Activated T-helper 2 cell treated with anti-CD3 and anti-CD28 coated beads, Interferon-gamma antibody, Interleukin-2, Interleukin-4, amounts not matched to agents 10 μg/mL and 5 μg/mL and 100 μg/mL, durations not matched to agents 14 hours and 24 hours and 36 hours (primary cell): ENCODE measurements at regions not wholly inside any gene's neighbourhood (a gene's known extent, or its start where the extent isn't known, plus 50 kb on each side); places are given as distances from the start of the nearest gene placed in this dataset.

ENCODE experiments used
- DNase-seq: peaks from one replicate; pipeline ENCODE4 v3.0.0; 2021; ENCODE audit warnings: low spot score
- H3K27ac Mint-ChIP-seq: one replicate; pipeline ENCODE4 v1.8.0; 2021; ENCODE audit warnings: mixed read lengths
- H3K27me3 Mint-ChIP-seq: one replicate; pipeline ENCODE4 v1.8.0; 2021; ENCODE audit warnings: low read depth, mixed read lengths
- H3K36me3 Mint-ChIP-seq: one replicate; pipeline ENCODE4 v1.8.0; 2021; ENCODE audit warnings: low read depth, mixed read lengths
- H3K4me1 Mint-ChIP-seq: one replicate; pipeline ENCODE4 v1.8.0; 2021; ENCODE audit warnings: low read depth, mixed read lengths
- H3K4me3 Mint-ChIP-seq: one replicate; pipeline ENCODE4 v1.8.0; 2021; ENCODE audit warnings: low read depth, mild to moderate bottlenecking, moderate library complexity, mixed read lengths
- H3K9me3 Mint-ChIP-seq: one replicate; pipeline ENCODE4 v1.8.0; 2021; ENCODE audit warnings: mixed read lengths
- intact Hi-C: fragments of 100-400 bp; cut with micrococcal nuclease; formaldehyde crosslinking; loops from one replicate; pipeline ENCODE4 v1.15.1; 2023

GRCh38 chr3:117114517-117115265 lies 405.1 kb downstream of the TUSC7 start:
- Mint-ChIP-seq H3K27ac (no peak overlapping the region), H3K27me3 (no peaks in the 10 kb centered on the region), H3K36me3 (no peaks in the 10 kb centered on the region), H3K4me1 (no peaks in the 10 kb centered on the region), H3K9me3 (peaks cover 5% of the 10 kb centered on the region), H3K4me3 (no peak overlapping the region)
- no peak for DNase-seq
- intact Hi-C loops, result no loop called here

- no peak overlapping the region for H3K4me3 Mint-ChIP-seq
- DNase-seq, result no peak
- no peak overlapping the region for H3K27ac Mint-ChIP-seq
- no peaks in the 10 kb centered on the region for H3K27me3 Mint-ChIP-seq
- no peaks in the 10 kb centered on the region for H3K4me1 Mint-ChIP-seq
- intact Hi-C loops, result no loop called here
- H3K36me3 Mint-ChIP-seq, result no peaks in the 10 kb centered on the region
- H3K9me3 Mint-ChIP-seq, result no peaks in the 10 kb centered on the region
These were observed 407.8 kb downstream of the TUSC7 start for GRCh38 chr3:117117188-117117936.

- no peaks in the 10 kb centered on the region for H3K9me3 Mint-ChIP-seq
- no peak overlapping the region for H3K4me3 Mint-ChIP-seq
- H3K27me3 Mint-ChIP-seq, result no peaks in the 10 kb centered on the region
- intact Hi-C loops, result no loop called here
- H3K4me1 Mint-ChIP-seq, result no peaks in the 10 kb centered on the region
- no peak for DNase-seq
- no peaks in the 10 kb centered on the region for H3K36me3 Mint-ChIP-seq
- H3K27ac Mint-ChIP-seq, result no peak overlapping the region
These were observed 409.0 kb downstream of the TUSC7 start for GRCh38 chr3:117118604-117119003.

GRCh38 chr3:117120014-117120413 lies 410.4 kb downstream of the TUSC7 start:
- no peak overlapping the region for H3K27ac Mint-ChIP-seq
- intact Hi-C loops, result no loop called here
- H3K9me3 Mint-ChIP-seq, result no peaks in the 10 kb centered on the region
- H3K27me3 Mint-ChIP-seq, result no peaks in the 10 kb centered on the region
- H3K4me1 Mint-ChIP-seq, result no peaks in the 10 kb centered on the region
- no peaks in the 10 kb centered on the region for H3K36me3 Mint-ChIP-seq
- no peak for DNase-seq
- H3K4me3 Mint-ChIP-seq, result no peak overlapping the region

- no peak overlapping the region for H3K27ac Mint-ChIP-seq
- no peak for DNase-seq
- H3K9me3 Mint-ChIP-seq, result no peaks in the 10 kb centered on the region
- no peaks in the 10 kb centered on the region for H3K4me1 Mint-ChIP-seq
- H3K4me3 Mint-ChIP-seq, result no peak overlapping the region
- H3K27me3 Mint-ChIP-seq, result no peaks in the 10 kb centered on the region
- H3K36me3 Mint-ChIP-seq, result no peaks in the 10 kb centered on the region
- intact Hi-C loops, result no loop called here
These were observed 413.0 kb downstream of the TUSC7 start for GRCh38 chr3:117122609-117123008.

- Mint-ChIP-seq H3K36me3 (no peaks in the 10 kb centered on the region), H3K4me3 (no peak overlapping the region), H3K9me3 (no peaks in the 10 kb centered on the region), H3K27ac (no peak overlapping the region), H3K27me3 (no peaks in the 10 kb centered on the region), H3K4me1 (no peaks in the 10 kb centered on the region)
- intact Hi-C loops, result no loop called here
- DNase-seq, result no peak
These were observed 416.9 kb downstream of the TUSC7 start for GRCh38 chr3:117126460-117126859.

- intact Hi-C loops, result no loop called here
- Mint-ChIP-seq H3K4me3 (no peak overlapping the region), H3K9me3 (no peaks in the 10 kb centered on the region), H3K27ac (no peak overlapping the region), H3K27me3 (no peaks in the 10 kb centered on the region), H3K36me3 (no peaks in the 10 kb centered on the region), H3K4me1 (no peaks in the 10 kb centered on the region)
- no peak for DNase-seq
These were observed 417.5 kb downstream of the TUSC7 start for GRCh38 chr3:117126946-117127546.

GRCh38 chr3:117128133-117128532 lies 418.6 kb downstream of the TUSC7 start:
- no peaks in the 10 kb centered on the region for H3K36me3 Mint-ChIP-seq
- H3K4me3 Mint-ChIP-seq, result no peak overlapping the region
- no peaks in the 10 kb centered on the region for H3K9me3 Mint-ChIP-seq
- H3K27ac Mint-ChIP-seq, result no peak overlapping the region
- intact Hi-C loops, result no loop called here
- no peaks in the 10 kb centered on the region for H3K4me1 Mint-ChIP-seq
- H3K27me3 Mint-ChIP-seq, result no peaks in the 10 kb centered on the region
- DNase-seq, result no peak

GRCh38 chr3:117128872-117129271 lies 419.3 kb downstream of the TUSC7 start:
- Mint-ChIP-seq H3K4me1 (no peaks in the 10 kb centered on the region), H3K27me3 (no peaks in the 10 kb centered on the region), H3K27ac (no peak overlapping the region), H3K9me3 (no peaks in the 10 kb centered on the region), H3K4me3 (no peak overlapping the region), H3K36me3 (no peaks in the 10 kb centered on the region)
- DNase-seq, result no peak
- intact Hi-C loops, result no loop called here

- Mint-ChIP-seq H3K4me3 (no peak overlapping the region), H3K36me3 (no peaks in the 10 kb centered on the region), H3K4me1 (no peaks in the 10 kb centered on the region), H3K9me3 (no peaks in the 10 kb centered on the region), H3K27me3 (no peaks in the 10 kb centered on the region), H3K27ac (no peak overlapping the region)
- intact Hi-C loops, result no loop called here
- DNase-seq, result no peak
These were observed 419.9 kb downstream of the TUSC7 start for GRCh38 chr3:117129516-117129915.

- intact Hi-C loops, result no loop called here
- DNase-seq, result no peak
- Mint-ChIP-seq H3K36me3 (no peaks in the 10 kb centered on the region), H3K4me3 (no peak overlapping the region), H3K9me3 (no peaks in the 10 kb centered on the region), H3K4me1 (no peaks in the 10 kb centered on the region), H3K27ac (no peak overlapping the region), H3K27me3 (no peaks in the 10 kb centered on the region)
These were observed 420.6 kb downstream of the TUSC7 start for GRCh38 chr3:117130222-117130621.

- no peak overlapping the region for H3K4me3 Mint-ChIP-seq
- intact Hi-C loops, result no loop called here
- H3K36me3 Mint-ChIP-seq, result no peaks in the 10 kb centered on the region
- H3K27ac Mint-ChIP-seq, result no peak overlapping the region
- H3K9me3 Mint-ChIP-seq, result no peaks in the 10 kb centered on the region
- H3K27me3 Mint-ChIP-seq, result no peaks in the 10 kb centered on the region
- H3K4me1 Mint-ChIP-seq, result no peaks in the 10 kb centered on the region
- no peak for DNase-seq
These were observed 421.7 kb downstream of the TUSC7 start for GRCh38 chr3:117131259-117131658.

- intact Hi-C loops, result no loop called here
- no peak for DNase-seq
- H3K4me1 Mint-ChIP-seq, result no peaks in the 10 kb centered on the region
- no peaks in the 10 kb centered on the region for H3K27me3 Mint-ChIP-seq
- no peaks in the 10 kb centered on the region for H3K9me3 Mint-ChIP-seq
- H3K27ac Mint-ChIP-seq, result no peak overlapping the region
- H3K36me3 Mint-ChIP-seq, result no peaks in the 10 kb centered on the region
- no peak overlapping the region for H3K4me3 Mint-ChIP-seq
These were observed 423.5 kb downstream of the TUSC7 start for GRCh38 chr3:117133066-117133465.
